ENCODE measurements at regions not wholly inside any gene's neighbourhood (a gene's known extent, or its start where the extent isn't known, plus 50 kb on each side); places are given as distances from the start of the nearest gene placed in this dataset.

DNA sequence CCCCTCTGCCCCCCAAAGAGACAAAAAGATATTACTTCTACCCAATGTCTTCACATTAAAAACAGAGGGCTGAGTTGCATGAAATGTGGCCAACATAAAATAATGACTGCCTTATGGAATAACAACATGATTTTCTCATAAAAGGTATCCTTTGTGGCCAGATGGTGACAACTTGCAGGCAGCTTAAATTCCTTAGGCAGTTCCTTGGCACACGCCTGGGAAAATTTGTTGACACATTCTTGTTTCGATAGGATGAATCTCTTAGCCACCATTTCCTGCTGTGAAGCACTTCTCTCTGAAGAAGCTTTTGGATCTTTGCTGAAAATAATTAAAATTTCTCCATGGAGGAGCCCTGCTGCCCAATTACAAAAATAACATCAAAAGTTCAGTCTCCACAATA is 109.0 kb upstream of the COL21A1 start:
- TF ChIP-seq CTCF (IDR thresholded peaks at IDR 0.05) (no peak), POLR2AphosphoS5 (IDR thresholded peaks at IDR 0.05) (no peak), POLR2A (IDR thresholded peaks at IDR 0.05) (no peak), EP300 (IDR thresholded peaks at IDR 0.05) (no peak)
- H3K27ac ChIP-seq: no peak overlapping the region
- H3K4me1 ChIP-seq: peaks cover 0 to 20% (median 2%) of the 10 kb centered on the region in 4 donors
- H3K9me3 ChIP-seq: peaks cover 0 to 4% (median 0%) of the 10 kb centered on the region in 4 donors
- H3K27me3 ChIP-seq: no peaks in the 10 kb centered on the region
- intact Hi-C loops (cut with DNase I; ENCODE audit: low total_unique reads): loop anchor here (10.0 kb wide), 1 partner anchor 238 kb away; no protein-coding TSS in a partner anchor
- peak in 1 of 2 donors; percentile 30 for DNase-seq
- WGBS, 5 donors: 15 to 46% (median 21%) methylated on average over 2 of the region's 2 CpGs
- H3K4me3 ChIP-seq: no peak overlapping the region
- no peaks in the 10 kb centered on the region for H3K36me3 ChIP-seq

DNA sequence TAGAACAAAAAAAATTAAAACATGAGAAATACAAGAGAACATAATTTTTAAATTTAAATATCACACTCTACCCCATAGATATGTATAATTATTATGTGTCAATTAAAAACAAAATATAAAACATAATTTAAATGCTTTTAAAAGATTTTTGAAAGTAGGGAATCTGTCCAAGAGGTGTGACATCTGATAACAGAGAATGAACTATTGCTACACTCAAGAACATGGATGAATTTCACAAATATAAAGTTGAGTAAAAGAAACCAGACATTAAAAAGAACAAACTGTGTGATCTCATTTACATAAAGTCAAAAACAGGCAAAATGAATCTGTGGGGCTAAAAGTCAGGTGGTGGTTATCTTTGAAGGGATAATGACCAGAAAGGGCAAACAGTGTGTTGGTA is 106.5 kb upstream of the COL21A1 start:
- intact Hi-C loops (cut with DNase I; ENCODE audit: low total_unique reads): loop anchor here (10.0 kb wide), 1 partner anchor 241 kb away; no protein-coding TSS in a partner anchor
- peaks cover 0 to 15% (median 2%) of the 10 kb centered on the region in 4 donors for H3K4me1 ChIP-seq

DNA sequence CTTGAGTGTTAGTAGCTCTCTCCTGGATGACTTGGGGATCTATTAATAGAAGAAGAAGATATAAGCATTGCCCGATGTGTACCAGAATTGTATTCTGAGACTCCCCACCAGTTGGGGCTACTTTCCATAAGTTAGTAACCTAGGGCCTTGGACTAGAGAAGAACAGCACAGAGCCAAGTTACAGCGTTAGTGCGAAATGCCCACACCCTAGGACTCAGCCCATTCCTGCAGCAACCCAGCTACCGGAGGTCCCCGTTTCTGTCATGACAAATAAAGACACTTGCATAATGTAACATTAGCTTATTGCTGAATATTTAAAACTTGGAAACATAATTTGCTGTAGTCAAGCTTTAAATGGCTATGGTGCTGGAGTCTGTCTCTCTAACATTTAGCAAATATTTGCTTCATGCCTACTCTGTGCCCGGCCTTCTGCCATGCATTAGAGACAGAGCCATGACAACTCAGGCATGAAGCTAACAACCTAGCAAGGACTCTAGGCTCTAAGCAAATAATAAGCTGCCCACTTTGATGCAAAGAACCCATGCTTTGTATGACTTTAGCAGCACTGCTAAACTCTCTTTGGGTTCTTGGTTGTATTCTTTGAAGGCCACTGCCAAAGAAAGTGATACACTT is 103.4 kb upstream of the COL21A1 start:
- peaks cover 0 to 4% (median 0%) of the 10 kb centered on the region in 4 donors for H3K9me3 ChIP-seq
- no peak overlapping the region for H3K4me3 ChIP-seq
- no peaks in the 10 kb centered on the region for H3K4me1 ChIP-seq
- 64 to 91% (median 78%) methylated on average over 6 of the region's 6 CpGs for WGBS, 5 donors
- DNase-seq: peak in 1 of 2 donors; percentile 30
- no peak overlapping the region for H3K27ac ChIP-seq
- no peaks in the 10 kb centered on the region for H3K27me3 ChIP-seq
- TF ChIP-seq CTCF (IDR thresholded peaks at IDR 0.05) (no peak), EP300 (IDR thresholded peaks at IDR 0.05) (no peak), POLR2A (IDR thresholded peaks at IDR 0.05) (no peak), POLR2AphosphoS5 (IDR thresholded peaks at IDR 0.05) (no peak)
- no peaks in the 10 kb centered on the region for H3K36me3 ChIP-seq
- intact Hi-C loops (cut with DNase I; ENCODE audit: low total_unique reads): loop anchor here (10.0 kb wide), 1 partner anchor 244 kb away; no protein-coding TSS in a partner anchor

More for the DNA sequence above, 106.5 kb upstream of the COL21A1 start:
- peaks cover 0 to 4% (median 0%) of the 10 kb centered on the region in 4 donors for H3K9me3 ChIP-seq
- no peaks in the 10 kb centered on the region for H3K27me3 ChIP-seq
- no peak for TF ChIP-seq CTCF (IDR thresholded peaks at IDR 0.05)
- no peak for TF ChIP-seq POLR2AphosphoS5 (IDR thresholded peaks at IDR 0.05)
- TF ChIP-seq EP300 (IDR thresholded peaks at IDR 0.05): no peak
- TF ChIP-seq POLR2A (IDR thresholded peaks at IDR 0.05): no peak
- H3K4me3 ChIP-seq: no peak overlapping the region
- H3K36me3 ChIP-seq: no peaks in the 10 kb centered on the region
- no peak for DNase-seq
- H3K27ac ChIP-seq: no peak overlapping the region

DNA sequence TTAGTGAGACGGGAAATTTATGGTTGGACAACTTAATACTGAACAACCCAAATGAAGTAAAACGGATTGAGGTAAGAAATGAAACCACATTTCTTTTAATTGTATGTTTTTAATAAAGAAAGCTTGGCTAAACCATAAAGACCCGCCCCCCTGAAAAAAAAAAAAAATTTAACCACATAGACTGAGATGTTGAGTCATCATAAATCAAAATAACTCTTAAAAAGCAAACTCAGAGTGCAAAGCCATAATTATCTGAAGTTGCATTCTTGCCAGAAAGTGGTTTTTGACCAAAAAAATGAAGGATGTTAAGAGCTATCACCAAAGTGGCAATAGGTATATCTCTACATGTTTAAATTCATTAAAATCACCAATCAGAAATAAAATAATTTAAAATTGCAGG is 101.8 kb upstream of the COL21A1 start:
- intact Hi-C loops (cut with DNase I; ENCODE audit: low total_unique reads): no loop called here

More for the DNA sequence above, 101.8 kb upstream of the COL21A1 start:
- Histone ChIP-seq H3K27ac (no peak overlapping the region), H3K27me3 (no peaks in the 10 kb centered on the region), H3K9me3 (peaks cover 0 to 4% (median 0%) of the 10 kb centered on the region in 4 donors), H3K4me3 (no peak overlapping the region), H3K36me3 (no peaks in the 10 kb centered on the region), H3K4me1 (no peaks in the 10 kb centered on the region)
- 68 to 86% (median 74%) methylated on average over 3 of the region's 3 CpGs for WGBS, 5 donors
- TF ChIP-seq POLR2AphosphoS5 (IDR thresholded peaks at IDR 0.05): no peak
- TF ChIP-seq CTCF (IDR thresholded peaks at IDR 0.05): no peak
- no peak for TF ChIP-seq EP300 (IDR thresholded peaks at IDR 0.05)
- TF ChIP-seq POLR2A (IDR thresholded peaks at IDR 0.05): no peak
- DNase-seq: no peak

Measured in stomach (tissue), 8 donors.